Gastroesophageal sphincter (tissue), 4 donors: ENCODE measurements at regions not wholly inside any gene's neighbourhood (a gene's known extent, or its start where the extent isn't known, plus 50 kb on each side); places are given as distances from the start of the nearest gene placed in this dataset.

Experiments
- ATAC-seq: fragments of 150-250 bp; one replicate; pipeline ENCODE4 v1.9.1; 2016; ENCODE audit warnings: mild to moderate bottlenecking, moderate library complexity
- H3K27ac ChIP-seq, 4 donors: fragments of 200-600 bp; sonication (generic) in 3 of 4; 1 replicate in 3 of 4; 2 replicates in 1 of 4; pipeline ENCODE4 v1.5.1; 2016 to 2019
- H3K27me3 ChIP-seq: fragments of 200-600 bp; sonication (generic); one replicate; pipeline ENCODE4 v1.5.1; 2019
- H3K36me3 ChIP-seq, 2 donors: fragments of 200-600 bp; sonication (generic); one replicate each; pipeline ENCODE4 v1.5.1; 2019; ENCODE audit warnings: control low read depth in 1 of 2
- H3K4me1 ChIP-seq, 3 donors: fragments of 200-600 bp; sonication (generic); 1 replicate in 2 of 3; 2 replicates in 1 of 3; pipeline ENCODE4 v1.5.1; 2016 to 2019; ENCODE audit warnings: control low read depth in 2 of 3
- H3K4me3 ChIP-seq, 2 donors: fragments of 200-600 bp; sonication (generic); one replicate each; pipeline ENCODE4 v1.5.1; 2019; ENCODE audit warnings: mild to moderate bottlenecking in 1 of 2, moderate library complexity in 1 of 2
- H3K9me3 ChIP-seq, 3 donors: fragments of 200-600 bp; sonication (generic); one replicate each; pipeline ENCODE4 v1.5.1; 2017 to 2019; ENCODE audit warnings: control low read depth in 2 of 3
- CTCF ChIP-seq, 4 experiments: fragments of 200-600 bp in 2 of 4; fragments of 450-650 bp in 2 of 4; sonication (generic) in 1 of 4; IDR thresholded peaks; one replicate each; pipeline ENCODE4 v1.5.1; 2017 to 2019; ENCODE audit warnings: antibody characterized with exemption in 4 of 4, mild to moderate bottlenecking in 2 of 4, moderate library complexity in 2 of 4
- EP300 ChIP-seq: sonication (generic); formaldehyde crosslinking; IDR thresholded peaks from one replicate; pipeline ENCODE4 v1.6.1; 2017; ENCODE audit warnings: antibody characterized with exemption, mild to moderate bottlenecking
- POLR2A ChIP-seq, 2 donors: fragments of 450-650 bp; IDR thresholded peaks; one replicate each; pipeline ENCODE4 v1.6.1; 2017; ENCODE audit warnings: antibody characterized with exemption in 2 of 2, mild to moderate bottlenecking in 2 of 2, moderate library complexity in 1 of 2
- POLR2AphosphoS5 ChIP-seq: sonication (generic); formaldehyde crosslinking; IDR thresholded peaks from one replicate; pipeline ENCODE4 v1.6.1; 2017; ENCODE audit warnings: antibody characterized with exemption
- WGBS, 2 donors: methylation state at CpG; one replicate each; pipeline ENCODE4 v1.1.5; 2018; ENCODE audit warnings: low coverage in 1 of 2; 5-methylcytosine and 5-hydroxymethylcytosine counted together

- no peak for TF ChIP-seq EP300
- TF ChIP-seq POLR2AphosphoS5: no peak
- TF ChIP-seq CTCF (IDR thresholded peaks at IDR 0.05): no peak
- TF ChIP-seq POLR2A (IDR thresholded peaks at IDR 0.05): no peak
- no peak overlapping the region for H3K4me3 ChIP-seq
- H3K9me3 ChIP-seq: no peaks in the 10 kb centered on the region
- no peaks in the 10 kb centered on the region for H3K4me1 ChIP-seq
- ATAC-seq: no peak
- no peaks in the 10 kb centered on the region for H3K27me3 ChIP-seq
- H3K27ac ChIP-seq: no peak overlapping the region
- whole genome bisulfite sequencing, 2 donors: 63 to 72% methylated on average over 2 of the region's 2 CpGs
- no peaks in the 10 kb centered on the region for H3K36me3 ChIP-seq
Measured at GRCh38 chr3:95394286-95394685, 1331.4 kb downstream of the NSUN3 start.

DNA sequence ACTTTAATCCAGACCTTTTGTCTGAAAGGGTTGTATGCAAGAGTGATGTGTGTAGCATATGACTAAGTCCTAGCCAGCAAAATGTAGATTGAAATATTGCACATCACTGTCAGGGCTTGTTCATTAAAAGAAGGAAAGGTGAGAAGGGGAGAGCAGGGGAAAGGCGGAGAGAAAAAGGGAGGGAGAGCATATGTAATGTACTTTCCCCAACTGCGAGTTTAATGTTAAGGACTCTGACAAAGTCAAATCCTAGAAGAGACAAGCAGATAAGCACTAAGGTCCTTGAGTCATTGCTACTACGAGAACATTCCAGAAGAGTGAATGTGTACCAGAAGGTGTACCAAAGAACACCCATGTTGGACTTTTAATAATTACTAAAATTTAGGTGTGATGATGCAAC is 1336.7 kb downstream of the NSUN3 start:
- TF ChIP-seq EP300 (no peak), POLR2AphosphoS5 (no peak), POLR2A (IDR thresholded peaks at IDR 0.05) (no peak), CTCF (IDR thresholded peaks at IDR 0.05) (no peak)
- 70 to 79% methylated on average over 2 to 3 of the region's 3 CpGs for WGBS, 2 donors
- Histone ChIP-seq H3K27me3 (no peaks in the 10 kb centered on the region), H3K36me3 (no peaks in the 10 kb centered on the region), H3K4me3 (no peak overlapping the region), H3K9me3 (no peaks in the 10 kb centered on the region), H3K4me1 (no peaks in the 10 kb centered on the region), H3K27ac (no peak overlapping the region)
- ATAC-seq: no peak

DNA sequence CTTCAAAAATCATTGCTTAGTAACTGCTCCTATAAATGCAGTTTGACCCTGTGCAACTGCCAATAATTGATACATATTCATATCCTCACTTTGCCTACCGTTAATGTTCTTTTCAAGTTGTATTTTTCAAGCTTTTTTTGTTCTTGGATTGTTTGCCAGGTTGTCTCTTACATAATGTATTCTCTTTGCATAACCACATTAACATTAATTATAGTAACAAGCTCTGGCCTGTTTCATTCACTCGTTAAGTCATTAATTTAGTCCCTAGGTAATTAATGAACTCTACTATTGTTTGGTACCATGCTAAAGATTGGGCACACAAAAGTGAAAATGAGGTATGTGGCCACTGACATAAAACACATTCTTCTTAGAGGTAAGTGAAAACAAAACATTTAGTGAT is 1338.8 kb downstream of the NSUN3 start:
- H3K27ac ChIP-seq: no peak overlapping the region
- WGBS, 2 donors: 70% methylated on average over 2 of the region's 2 CpGs
- H3K9me3 ChIP-seq: no peaks in the 10 kb centered on the region
- H3K27me3 ChIP-seq: no peaks in the 10 kb centered on the region
- no peaks in the 10 kb centered on the region for H3K36me3 ChIP-seq
- H3K4me1 ChIP-seq: no peaks in the 10 kb centered on the region
- no peak for TF ChIP-seq POLR2AphosphoS5
- TF ChIP-seq POLR2A (IDR thresholded peaks at IDR 0.05): no peak
- no peak for TF ChIP-seq CTCF (IDR thresholded peaks at IDR 0.05)
- TF ChIP-seq EP300: no peak
- ATAC-seq: no peak
- H3K4me3 ChIP-seq: no peak overlapping the region

GRCh38 chr3:95407709-95408463 is 1345.0 kb downstream of the NSUN3 start:
- TF ChIP-seq POLR2A (IDR thresholded peaks at IDR 0.05): no peak
- TF ChIP-seq EP300: no peak
- TF ChIP-seq POLR2AphosphoS5: no peak
- TF ChIP-seq CTCF (IDR thresholded peaks at IDR 0.05): no peak
- 79 to 85% methylated on average over 2 to 3 of the region's 4 CpGs for WGBS, 2 donors

DNA sequence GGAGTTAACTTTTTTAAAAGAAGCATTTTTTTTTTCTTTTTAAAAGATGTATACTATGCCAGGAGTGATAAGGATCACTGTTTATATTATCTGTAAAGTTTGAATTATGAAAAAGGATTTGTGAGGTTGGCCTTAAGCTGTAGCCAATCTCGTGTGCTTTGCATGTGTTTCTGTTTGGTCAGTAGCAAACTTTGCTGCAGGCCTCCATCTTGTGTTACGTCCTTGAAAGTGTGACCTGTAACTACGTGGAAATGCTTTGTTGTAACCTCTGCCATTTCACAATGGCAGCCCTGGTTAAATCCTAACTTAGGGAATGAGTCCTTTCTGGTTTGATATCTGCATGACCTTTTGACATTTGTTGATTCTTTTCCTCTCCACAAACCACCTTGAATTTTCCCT is 1345.6 kb downstream of the NSUN3 start:
- Histone ChIP-seq H3K36me3 (no peaks in the 10 kb centered on the region), H3K9me3 (no peaks in the 10 kb centered on the region), H3K4me3 (no peak overlapping the region), H3K4me1 (no peaks in the 10 kb centered on the region), H3K27ac (no peak overlapping the region), H3K27me3 (no peaks in the 10 kb centered on the region)
- ATAC-seq: no peak
- WGBS, 2 donors: 17 to 78% methylated on average over 3 of the region's 3 CpGs
- TF ChIP-seq POLR2A (IDR thresholded peaks at IDR 0.05): no peak
- no peak for TF ChIP-seq CTCF (IDR thresholded peaks at IDR 0.05)
- TF ChIP-seq EP300: no peak
- no peak for TF ChIP-seq POLR2AphosphoS5

More at GRCh38 chr3:95407709-95408463, 1345.0 kb downstream of the NSUN3 start:
- Histone ChIP-seq H3K4me1 (no peaks in the 10 kb centered on the region), H3K4me3 (no peak overlapping the region), H3K27me3 (no peaks in the 10 kb centered on the region), H3K27ac (no peak overlapping the region), H3K36me3 (no peaks in the 10 kb centered on the region), H3K9me3 (no peaks in the 10 kb centered on the region)
- ATAC-seq: no peak
